B cell (primary cell): ENCODE measurements at regions not wholly inside any gene's neighbourhood (a gene's known extent, or its start where the extent isn't known, plus 50 kb on each side); places are given as distances from the start of the nearest gene placed in this dataset.
"Not testable (repeated sequence)": the region's sequence is repeated elsewhere in the genome, so short reads cannot be mapped to it uniquely, and the experiment has no call there.

Source experiments
- ATAC-seq: fragments of 200-7000 bp; cut with Tn5 transposase; one replicate; pipeline ENCODE4 v1.10.0; 2021; ENCODE audit warnings: low read depth, mild to moderate bottlenecking, moderate number of reproducible peaks, moderate library complexity
- CTCF ChIA-PET: fragments of 350-600 bp; sonication (Branson Sonifier 250); formaldehyde crosslinking; loops from one replicate; lab custom pipeline; 2021; ENCODE audit warnings: antibody characterized with exemption, inconsistent platforms; lab: Charles Lee
- POLR2A ChIA-PET: fragments of 350-600 bp; sonication (Branson Sonifier 250); formaldehyde crosslinking; loops from one replicate; lab custom pipeline; 2021; ENCODE audit warnings: antibody characterized with exemption; lab: Charles Lee
- DNase-seq: peaks from one replicate; pipeline ENCODE4 v3.0.0; 2013
- H2AFZ ChIP-seq: 2 replicates; pipeline ENCODE4 v1.6.1; 2012; ENCODE audit warnings: mild to moderate bottlenecking, low read depth, low read length; ENCODE audit not compliant: insufficient read depth, poor library complexity, severe bottlenecking
- H3K27ac ChIP-seq, 2 donors: 1 replicate in 1 of 2; 2 replicates in 1 of 2; pipeline ENCODE4 v1.5.1; 2012 to 2013; ENCODE audit warnings: low read length in 2 of 2, mild to moderate bottlenecking in 2 of 2, moderate library complexity in 1 of 2
- H3K27me3 ChIP-seq, 4 experiments: fragments of 200-600 bp in 1 of 4; sonication (generic) in 1 of 4; replicated peaks in 1 of 4; 1 replicate in 2 of 4; 2 replicates in 2 of 4; pipeline versions ENCODE4 v1.6.1 to v1.7.0; 2013 to 2016; ENCODE audit warnings: low read length in 3 of 4, mild to moderate bottlenecking in 2 of 4, mixed read lengths in 1 of 4, moderate library complexity in 1 of 4; ENCODE audit not compliant: insufficient read depth in 4 of 4, control insufficient read depth in 3 of 4; ENCODE audit errors: control extremely low read depth in 1 of 4
- H3K36me3 ChIP-seq, 2 experiments: replicated peaks in 1 of 2; 1 replicate in 1 of 2; 2 replicates in 1 of 2; pipeline versions ENCODE4 v1.6.1 to v1.7.1; 2013; ENCODE audit warnings: low read length in 1 of 2; ENCODE audit not compliant: insufficient read depth in 2 of 2, control insufficient read depth in 1 of 2; ENCODE audit errors: control extremely low read depth in 1 of 2, extremely low read depth in 1 of 2
- H3K4me1 ChIP-seq, 2 donors: fragments of 200-600 bp in 1 of 2; sonication (generic) in 1 of 2; 1 replicate in 1 of 2; 2 replicates in 1 of 2; pipeline versions ENCODE4 v1.5.1 to v1.6.1; 2013 to 2017; ENCODE audit warnings: low read length in 2 of 2; ENCODE audit not compliant: control insufficient read depth in 2 of 2, insufficient read depth in 2 of 2
- H3K4me2 ChIP-seq: replicated peaks from 2 replicates; pipeline ENCODE3; 2012; ENCODE audit warnings: mild to moderate bottlenecking, low read depth, low read length; ENCODE audit not compliant: poor library complexity, severe bottlenecking
- H3K4me3 ChIP-seq, 5 experiments: fragments of 200-600 bp in 1 of 5; sonication (generic) in 1 of 5; 1 replicate in 3 of 5; 2 replicates in 2 of 5; pipeline versions ENCODE4 v1.5.1 to v1.7.0; 2011 to 2016; ENCODE audit warnings: low read length in 4 of 5, mild to moderate bottlenecking in 4 of 5, low read depth in 2 of 5, control low read depth in 1 of 5, moderate library complexity in 1 of 5; ENCODE audit not compliant: insufficient read depth in 1 of 5; ENCODE audit errors: control extremely low read depth in 1 of 5, extremely low read depth in 1 of 5
- H3K79me2 ChIP-seq: fragments of 200-600 bp; sonication (generic); one replicate; pipeline ENCODE4 v1.6.0; 2016; ENCODE audit warnings: low read length; ENCODE audit not compliant: control insufficient read depth, insufficient read depth
- H3K9ac ChIP-seq: fragments of 200-600 bp; sonication (generic); 2 replicates; pipeline ENCODE4 v1.6.1; 2017; ENCODE audit warnings: mild to moderate bottlenecking, low read length, moderate library complexity
- H3K9me3 ChIP-seq, 3 donors: one replicate each; pipeline versions ENCODE4 v1.6.1 to v1.7.1; 2013; ENCODE audit warnings: low read length in 2 of 3; ENCODE audit not compliant: control insufficient read depth in 2 of 3, insufficient read depth in 1 of 3; ENCODE audit errors: control extremely low read depth in 1 of 3
- H4K20me1 ChIP-seq: 2 replicates; pipeline ENCODE4 v1.6.0; 2012; ENCODE audit warnings: mild to moderate bottlenecking, low read length; ENCODE audit not compliant: insufficient read depth, control insufficient read depth, poor library complexity, severe bottlenecking
- H3K27ac Mint-ChIP-seq: one replicate; pipeline ENCODE4 v1.8.0; 2021; ENCODE audit warnings: mixed read lengths
- H3K27me3 Mint-ChIP-seq: one replicate; pipeline ENCODE4 v1.8.0; 2021; ENCODE audit warnings: mixed read lengths
- H3K4me1 Mint-ChIP-seq: one replicate; pipeline ENCODE4 v1.8.0; 2021; ENCODE audit warnings: mixed read lengths
- H3K4me3 Mint-ChIP-seq: one replicate; pipeline ENCODE4 v1.8.0; 2021; ENCODE audit warnings: mixed read lengths
- H3K9me3 Mint-ChIP-seq: one replicate; pipeline ENCODE4 v1.8.0; 2022; ENCODE audit warnings: mixed read lengths; ENCODE audit not compliant: insufficient read depth
- EZH2 ChIP-seq: IDR thresholded peaks from 2 replicates; pipeline ENCODE4 v1.6.1; 2012; ENCODE audit warnings: borderline replicate concordance, low read depth, mild to moderate bottlenecking, moderate library complexity, low read length; ENCODE audit not compliant: insufficient read depth, poor library complexity, severe bottlenecking
- WGBS: methylation state at CpG from one replicate; pipeline ENCODE4 v1.1.5; 2013; ENCODE audit warnings: missing lambda C conversion rate; ENCODE audit not compliant: insufficient coverage; 5-methylcytosine and 5-hydroxymethylcytosine counted together
- intact Hi-C: fragments of 100-400 bp; cut with micrococcal nuclease; formaldehyde crosslinking; loops from one replicate; pipeline ENCODE4 v1.10.0; 2022
- TF ChIP-seq, protein P1 (sequence below): fragments of 200-600 bp; IDR thresholded peaks from one replicate; pipeline ENCODE4 v1.8.0; 2022; ENCODE audit warnings: antibody characterized with exemption, mild to moderate bottlenecking

DNA sequence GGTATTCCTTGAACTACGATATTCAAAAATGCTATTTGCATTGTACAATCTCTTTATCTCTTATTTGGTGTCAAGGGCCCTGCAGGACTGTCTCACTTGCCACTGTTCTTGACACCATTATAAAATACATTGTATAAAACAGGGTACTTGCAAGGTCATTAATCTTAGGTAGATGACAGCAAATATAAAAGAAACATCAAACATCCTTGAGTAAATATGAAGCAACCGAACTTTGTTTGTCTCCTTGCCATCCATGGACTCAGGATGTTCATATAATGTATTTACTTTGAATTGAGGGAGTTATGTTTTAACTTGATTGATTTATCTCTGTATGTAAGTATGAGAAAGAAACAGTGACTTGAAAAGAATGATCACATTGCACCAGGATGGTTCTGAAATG lies 87.3 kb downstream of the UGT2B4 start:
- no peak overlapping the region for H3K4me2 ChIP-seq
- TF ChIP-seq EZH2, result no peak
- TF ChIP-seq, protein P1, sequence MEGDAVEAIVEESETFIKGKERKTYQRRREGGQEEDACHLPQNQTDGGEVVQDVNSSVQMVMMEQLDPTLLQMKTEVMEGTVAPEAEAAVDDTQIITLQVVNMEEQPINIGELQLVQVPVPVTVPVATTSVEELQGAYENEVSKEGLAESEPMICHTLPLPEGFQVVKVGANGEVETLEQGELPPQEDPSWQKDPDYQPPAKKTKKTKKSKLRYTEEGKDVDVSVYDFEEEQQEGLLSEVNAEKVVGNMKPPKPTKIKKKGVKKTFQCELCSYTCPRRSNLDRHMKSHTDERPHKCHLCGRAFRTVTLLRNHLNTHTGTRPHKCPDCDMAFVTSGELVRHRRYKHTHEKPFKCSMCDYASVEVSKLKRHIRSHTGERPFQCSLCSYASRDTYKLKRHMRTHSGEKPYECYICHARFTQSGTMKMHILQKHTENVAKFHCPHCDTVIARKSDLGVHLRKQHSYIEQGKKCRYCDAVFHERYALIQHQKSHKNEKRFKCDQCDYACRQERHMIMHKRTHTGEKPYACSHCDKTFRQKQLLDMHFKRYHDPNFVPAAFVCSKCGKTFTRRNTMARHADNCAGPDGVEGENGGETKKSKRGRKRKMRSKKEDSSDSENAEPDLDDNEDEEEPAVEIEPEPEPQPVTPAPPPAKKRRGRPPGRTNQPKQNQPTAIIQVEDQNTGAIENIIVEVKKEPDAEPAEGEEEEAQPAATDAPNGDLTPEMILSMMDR, result no peak
- no peaks in the 10 kb centered on the region for H3K9me3 ChIP-seq
- no peak overlapping the region for H3K27ac ChIP-seq
- no peak for DNase-seq
- no peaks in the 10 kb centered on the region for H3K27me3 Mint-ChIP-seq
- intact Hi-C loops, result no loop called here
- no peak overlapping the region for H3K9ac ChIP-seq
- no peaks in the 10 kb centered on the region for H3K4me1 Mint-ChIP-seq
- H3K9me3 Mint-ChIP-seq, result no peaks in the 10 kb centered on the region
- ChIA-PET POLR2A (no interaction called here), CTCF (no interaction called here)
- H2AFZ ChIP-seq, result no peak overlapping the region
- no peak overlapping the region for H3K4me3 Mint-ChIP-seq
- H4K20me1 ChIP-seq, result no peaks in the 10 kb centered on the region
- no peak overlapping the region for H3K27ac Mint-ChIP-seq
- H3K4me3 ChIP-seq, result no peak overlapping the region
- no peaks in the 10 kb centered on the region for H3K79me2 ChIP-seq
- no peaks in the 10 kb centered on the region for H3K4me1 ChIP-seq
- no CpG with 5 or more reads among the region's 2 CpGs for WGBS
- ATAC-seq, result no peak
- H3K27me3 ChIP-seq, result no peaks in the 10 kb centered on the region
- no peaks in the 10 kb centered on the region for H3K36me3 ChIP-seq

DNA sequence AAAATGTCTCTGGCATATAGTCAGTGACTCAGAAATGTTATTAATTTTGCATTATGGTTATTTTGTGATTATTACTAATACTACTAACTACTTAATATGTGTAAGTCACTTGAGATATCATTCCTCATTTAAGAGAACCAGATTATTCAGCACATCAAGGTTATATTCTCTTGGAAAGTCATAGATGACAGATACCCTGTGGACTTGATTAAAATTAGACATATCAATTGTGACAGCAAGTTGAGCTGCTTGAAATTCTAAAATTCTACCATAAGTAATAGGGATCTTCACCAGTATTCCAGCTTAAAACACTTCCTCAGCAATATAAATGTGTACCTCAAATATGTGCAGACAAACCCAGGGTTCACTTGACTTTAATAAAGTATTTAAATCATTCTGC lies 83.7 kb downstream of the UGT2B4 start:
- H3K27me3 ChIP-seq, POLR2A ChIA-PET, H4K20me1 ChIP-seq, H3K27me3 Mint-ChIP-seq, intact Hi-C loops, CTCF ChIA-PET, H3K4me3 ChIP-seq, H3K4me1 ChIP-seq, H3K9me3 ChIP-seq, H3K36me3 ChIP-seq, H3K4me2 ChIP-seq, H2AFZ ChIP-seq, H3K9me3 Mint-ChIP-seq, H3K4me1 Mint-ChIP-seq, H3K27ac ChIP-seq, H3K9ac ChIP-seq, H3K79me2 ChIP-seq, DNase-seq, H3K27ac Mint-ChIP-seq, H3K4me3 Mint-ChIP-seq, ATAC-seq: not testable (repeated sequence)

DNA sequence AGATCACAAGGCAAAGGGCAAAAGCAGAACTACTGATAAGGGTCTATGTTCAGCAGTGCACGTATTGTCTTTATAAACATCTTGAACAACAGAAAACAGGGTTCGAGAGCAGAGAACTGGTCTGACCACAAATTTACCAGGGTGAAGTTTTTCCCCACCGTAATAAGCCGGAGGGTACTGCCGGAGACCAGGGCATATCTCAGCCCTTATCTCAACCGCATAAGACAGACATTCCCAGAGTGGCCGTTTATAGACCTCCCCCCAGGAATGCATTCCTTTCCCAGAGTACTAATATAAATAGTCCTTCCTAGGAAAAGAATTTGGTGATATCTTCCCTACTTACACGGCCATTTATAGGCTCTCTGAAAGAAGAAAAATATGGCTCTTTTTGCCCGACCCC lies 71.0 kb downstream of the UGT2B4 start:
- H3K27ac ChIP-seq, POLR2A ChIA-PET, ATAC-seq, intact Hi-C loops, H3K4me3 ChIP-seq, H3K9me3 Mint-ChIP-seq, H3K4me2 ChIP-seq, H2AFZ ChIP-seq, DNase-seq, H3K4me3 Mint-ChIP-seq, H4K20me1 ChIP-seq, H3K27ac Mint-ChIP-seq, H3K27me3 Mint-ChIP-seq, H3K36me3 ChIP-seq, CTCF ChIA-PET, H3K4me1 ChIP-seq, H3K9me3 ChIP-seq, H3K79me2 ChIP-seq, H3K27me3 ChIP-seq, H3K4me1 Mint-ChIP-seq, H3K9ac ChIP-seq: not testable (repeated sequence)
- WGBS, result 96% methylated on average over 5 of the region's 9 CpGs
